ENCODE measurements at regions not wholly inside any gene's neighbourhood (a gene's known extent, or its start where the extent isn't known, plus 50 kb on each side); places are given as distances from the start of the nearest gene placed in this dataset.

GRCh38 chr4:45954276-45954675 lies 169.6 kb downstream of the GABRG1 start:
- no peak for TF ChIP-seq EZH2 (IDR thresholded peaks at IDR 0.05; ENCODE audit: insufficient read depth, poor library complexity, severe bottlenecking)
- TF ChIP-seq EZH2phosphoT487 (IDR thresholded peaks at IDR 0.05; ENCODE audit: insufficient read depth, low read depth), result no peak
